ENCODE measurements at regions not wholly inside any gene's neighbourhood (a gene's known extent, or its start where the extent isn't known, plus 50 kb on each side); places are given as distances from the start of the nearest gene placed in this dataset.

GRCh38 chr10:70954381-70955176 lies 66.2 kb upstream of the PCBD1 start:
- H3K4me1 ChIP-seq (ENCODE audit: control insufficient read depth in 1 of 2, low read depth in 2 of 2) = no peaks in the 10 kb centered on the region
- no peak overlapping the region for H3K27ac ChIP-seq
- ATAC-seq (ENCODE audit: insufficient number of reproducible peaks, low FRiP score, low read depth) (no peak), DNase-seq (ENCODE audit: low spot score) (no peak)
- no peaks in the 10 kb centered on the region for H3K9me3 ChIP-seq
- no peak overlapping the region for H3K4me3 ChIP-seq
- no peaks in the 10 kb centered on the region for H3K36me3 ChIP-seq
- H3K27me3 ChIP-seq (replicated peaks; ENCODE audit: insufficient read depth) = no peaks in the 10 kb centered on the region
- TF ChIP-seq CTCF (IDR thresholded peaks at IDR 0.05) = no peak

GRCh38 chr10:70956029-70956759 lies 67.8 kb upstream of the PCBD1 start:
- H3K27me3 ChIP-seq (replicated peaks; ENCODE audit: insufficient read depth) = no peaks in the 10 kb centered on the region
- ATAC-seq (ENCODE audit: insufficient number of reproducible peaks, low FRiP score, low read depth) (no peak), DNase-seq (ENCODE audit: low spot score) (no peak)
- no peaks in the 10 kb centered on the region for H3K4me1 ChIP-seq (ENCODE audit: control insufficient read depth in 1 of 2, low read depth in 2 of 2)
- no peaks in the 10 kb centered on the region for H3K36me3 ChIP-seq
- H3K9me3 ChIP-seq = no peaks in the 10 kb centered on the region
- H3K27ac ChIP-seq = no peak overlapping the region
- no peak overlapping the region for H3K4me3 ChIP-seq
- TF ChIP-seq CTCF (IDR thresholded peaks at IDR 0.05) = no peak

GRCh38 chr10:70958396-70958795 lies 70.0 kb upstream of the PCBD1 start:
- H3K4me3 ChIP-seq = no peak overlapping the region
- H3K27ac ChIP-seq = no peak overlapping the region
- TF ChIP-seq CTCF (IDR thresholded peaks at IDR 0.05) = no peak
- H3K36me3 ChIP-seq = no peaks in the 10 kb centered on the region
- H3K27me3 ChIP-seq (replicated peaks; ENCODE audit: insufficient read depth) = no peaks in the 10 kb centered on the region
- ATAC-seq (ENCODE audit: insufficient number of reproducible peaks, low FRiP score, low read depth) = no peak
- no peaks in the 10 kb centered on the region for H3K9me3 ChIP-seq
- DNase-seq (ENCODE audit: low spot score) = no peak
- no peaks in the 10 kb centered on the region for H3K4me1 ChIP-seq (ENCODE audit: control insufficient read depth in 1 of 2, low read depth in 2 of 2)

- no peak for TF ChIP-seq CTCF (IDR thresholded peaks at IDR 0.05)
- no peaks in the 10 kb centered on the region for H3K27me3 ChIP-seq (replicated peaks; ENCODE audit: insufficient read depth)
- H3K4me1 ChIP-seq (ENCODE audit: control insufficient read depth in 1 of 2, low read depth in 2 of 2) = no peaks in the 10 kb centered on the region
- H3K27ac ChIP-seq = no peak overlapping the region
- no peak for ATAC-seq (ENCODE audit: insufficient number of reproducible peaks, low FRiP score, low read depth)
- no peak overlapping the region for H3K4me3 ChIP-seq
- no peaks in the 10 kb centered on the region for H3K36me3 ChIP-seq
- no peaks in the 10 kb centered on the region for H3K9me3 ChIP-seq
- no peak for DNase-seq (ENCODE audit: low spot score)
Measured at GRCh38 chr10:70960316-70960715, 72.0 kb upstream of the PCBD1 start.

- TF ChIP-seq CTCF (IDR thresholded peaks at IDR 0.05) = no peak
- H3K36me3 ChIP-seq = no peaks in the 10 kb centered on the region
- no peak overlapping the region for H3K27ac ChIP-seq
- DNase-seq (ENCODE audit: low spot score) (no peak), ATAC-seq (ENCODE audit: insufficient number of reproducible peaks, low FRiP score, low read depth) (no peak)
- no peak overlapping the region for H3K4me3 ChIP-seq
- H3K27me3 ChIP-seq (replicated peaks; ENCODE audit: insufficient read depth) = no peaks in the 10 kb centered on the region
- no peaks in the 10 kb centered on the region for H3K4me1 ChIP-seq (ENCODE audit: control insufficient read depth in 1 of 2, low read depth in 2 of 2)
- no peaks in the 10 kb centered on the region for H3K9me3 ChIP-seq
Measured at GRCh38 chr10:70960783-70961570, 72.6 kb upstream of the PCBD1 start.

All from thoracic aorta (tissue), 2 donors.